ENCODE measurements at regions not wholly inside any gene's neighbourhood (a gene's known extent, or its start where the extent isn't known, plus 50 kb on each side); places are given as distances from the start of the nearest gene placed in this dataset.
"Not testable (repeated sequence)": the region's sequence is repeated elsewhere in the genome, so short reads cannot be mapped to it uniquely, and the experiment has no call there.

- DNase-seq: no peak
These were observed 456.5 kb upstream of the NDST3 start for GRCh38 chr4:117577686-117578311.

GRCh38 chr4:117588771-117589170 lies 445.5 kb upstream of the NDST3 start:
- DNase-seq: no peak

DNA sequence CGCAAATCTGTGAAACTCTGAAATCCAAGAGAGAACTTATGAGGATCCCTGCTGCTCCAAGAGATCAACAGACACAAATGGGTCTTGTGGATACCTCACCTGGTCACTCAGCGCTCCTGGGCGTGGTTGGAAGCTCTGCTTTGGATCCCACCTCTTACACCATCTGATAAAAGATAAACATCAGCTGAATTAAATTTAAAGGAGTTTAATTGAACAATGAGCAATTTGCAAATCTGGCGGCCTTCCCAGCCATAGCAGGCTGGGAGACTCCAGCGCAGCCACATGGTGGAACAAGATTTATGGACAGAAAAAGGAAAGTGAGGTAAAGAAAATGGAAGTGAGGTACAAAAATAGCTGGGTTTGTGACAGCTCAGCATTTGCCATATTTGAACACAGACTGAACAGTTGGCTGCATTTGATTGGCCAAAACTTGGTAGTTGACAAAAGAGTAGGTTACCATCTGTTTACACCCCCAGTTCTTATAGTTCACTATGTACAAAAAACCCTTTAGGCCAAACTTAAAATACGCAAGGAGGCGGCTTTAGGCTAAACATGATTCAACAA lies 437.3 kb upstream of the NDST3 start:
- DNase-seq: no peak

GRCh38 chr4:117599393-117599792 lies 434.9 kb upstream of the NDST3 start:
- not testable (repeated sequence) for DNase-seq

- peak; percentile 55 for DNase-seq
These were observed 433.4 kb upstream of the NDST3 start for GRCh38 chr4:117600936-117601335.

- DNase-seq: peak; percentile 54
These were observed 423.5 kb upstream of the NDST3 start for GRCh38 chr4:117610706-117611308.

DNA sequence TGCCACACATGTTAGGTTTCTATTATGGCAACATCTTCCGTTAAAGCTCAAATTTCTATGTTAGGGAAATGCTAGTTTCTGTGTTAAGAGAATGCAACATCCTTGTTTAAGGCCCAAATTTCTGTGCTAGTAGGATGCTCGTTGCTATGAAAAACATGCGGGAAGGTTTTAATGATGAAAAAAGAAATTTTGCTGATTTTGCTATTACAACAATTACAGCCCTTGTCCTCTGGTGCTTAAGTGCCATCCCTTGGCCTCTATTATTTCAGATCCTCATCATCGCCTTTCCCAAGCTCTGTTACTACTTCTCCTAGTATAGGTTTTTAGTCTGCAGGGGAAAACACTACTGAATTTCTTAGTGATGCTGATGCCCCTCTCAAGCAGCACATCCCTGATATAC lies 412.6 kb upstream of the NDST3 start:
- DNase-seq: no peak

DNA sequence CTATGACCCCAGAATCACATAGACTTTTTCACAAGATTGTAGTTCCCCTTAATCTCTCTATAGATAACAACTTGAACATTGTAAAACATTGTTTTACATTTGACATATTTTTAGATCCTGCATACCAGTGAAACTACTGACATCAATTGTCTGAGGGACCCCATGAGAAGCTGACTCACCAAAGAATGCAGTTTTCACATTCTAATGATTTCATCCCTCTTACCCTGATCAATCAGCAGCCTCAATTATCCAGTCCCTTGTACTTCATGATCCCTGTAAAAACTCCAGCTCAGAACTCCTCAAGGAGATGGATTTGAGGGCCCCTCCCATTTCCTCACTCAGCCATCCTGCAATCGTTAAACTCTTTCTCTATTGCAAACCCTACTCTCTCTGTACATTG lies 411.0 kb upstream of the NDST3 start:
- no peak for DNase-seq

GRCh38 chr4:117626664-117627063 lies 407.6 kb upstream of the NDST3 start:
- DNase-seq: no peak

- no peak for DNase-seq
These were observed 399.6 kb upstream of the NDST3 start for GRCh38 chr4:117634716-117635115.

- DNase-seq: no peak
These were observed 396.9 kb upstream of the NDST3 start for GRCh38 chr4:117637347-117637746.

DNA sequence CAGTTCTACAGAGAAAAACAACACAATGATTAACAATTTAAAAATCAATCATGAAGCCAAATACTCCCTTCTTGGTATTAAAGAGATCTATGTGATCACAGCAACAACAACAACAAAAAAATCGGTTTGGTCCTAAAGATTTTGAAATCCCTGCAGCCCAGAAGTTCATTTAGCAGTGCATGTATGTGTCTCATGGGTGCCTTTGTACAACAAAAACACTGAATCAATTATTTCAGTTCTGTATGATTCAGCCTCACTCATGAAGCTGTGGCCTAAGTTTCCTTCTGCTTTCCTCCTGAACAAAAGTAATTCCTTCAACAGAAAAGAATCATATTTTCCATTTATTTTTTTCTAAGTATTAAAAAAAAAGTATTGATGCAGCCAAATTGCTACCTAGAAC lies 393.4 kb upstream of the NDST3 start:
- no peak for DNase-seq

DNA sequence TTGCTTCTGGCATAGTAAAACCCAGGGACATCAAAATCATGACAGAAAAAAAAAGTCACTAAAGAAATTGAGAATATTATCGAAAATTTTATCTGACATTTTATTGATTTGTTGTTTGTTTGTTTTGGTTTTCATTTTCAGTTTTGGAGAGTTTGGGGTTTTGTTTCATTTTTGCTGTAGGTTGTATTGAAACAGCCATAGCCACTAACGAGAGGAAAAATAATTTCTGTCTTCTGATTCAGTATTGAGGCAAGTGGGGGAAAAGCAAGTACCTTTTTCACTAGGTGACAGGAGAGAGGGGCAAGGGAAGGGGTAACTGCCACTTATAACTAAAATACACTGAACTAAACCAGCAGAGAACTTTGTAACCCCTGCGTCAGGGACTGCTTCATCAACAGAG lies 392.8 kb upstream of the NDST3 start:
- no peak for DNase-seq

- no peak for DNase-seq
These were observed 380.2 kb upstream of the NDST3 start for GRCh38 chr4:117654079-117654478.

DNA sequence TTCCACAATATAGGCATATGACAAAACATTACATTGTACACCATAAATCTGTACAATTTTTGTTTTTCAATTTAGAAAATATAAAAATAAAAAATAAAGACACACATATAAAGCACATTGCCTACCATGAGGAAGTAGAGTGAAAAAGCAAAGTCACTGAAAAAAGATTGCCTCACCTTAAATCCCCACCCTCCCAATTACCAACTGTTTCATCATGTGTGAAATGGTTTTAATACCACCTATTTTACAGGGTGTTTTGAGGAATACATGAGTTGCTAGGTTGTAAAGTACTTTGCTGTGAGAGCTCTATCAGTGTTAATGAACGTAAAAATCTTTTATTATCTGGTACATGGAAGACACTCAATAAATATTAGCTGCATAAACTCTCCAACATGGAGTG lies 373.6 kb upstream of the NDST3 start:
- DNase-seq: no peak

GRCh38 chr4:117661091-117662072 lies 372.9 kb upstream of the NDST3 start:
- no peak for DNase-seq

DNA sequence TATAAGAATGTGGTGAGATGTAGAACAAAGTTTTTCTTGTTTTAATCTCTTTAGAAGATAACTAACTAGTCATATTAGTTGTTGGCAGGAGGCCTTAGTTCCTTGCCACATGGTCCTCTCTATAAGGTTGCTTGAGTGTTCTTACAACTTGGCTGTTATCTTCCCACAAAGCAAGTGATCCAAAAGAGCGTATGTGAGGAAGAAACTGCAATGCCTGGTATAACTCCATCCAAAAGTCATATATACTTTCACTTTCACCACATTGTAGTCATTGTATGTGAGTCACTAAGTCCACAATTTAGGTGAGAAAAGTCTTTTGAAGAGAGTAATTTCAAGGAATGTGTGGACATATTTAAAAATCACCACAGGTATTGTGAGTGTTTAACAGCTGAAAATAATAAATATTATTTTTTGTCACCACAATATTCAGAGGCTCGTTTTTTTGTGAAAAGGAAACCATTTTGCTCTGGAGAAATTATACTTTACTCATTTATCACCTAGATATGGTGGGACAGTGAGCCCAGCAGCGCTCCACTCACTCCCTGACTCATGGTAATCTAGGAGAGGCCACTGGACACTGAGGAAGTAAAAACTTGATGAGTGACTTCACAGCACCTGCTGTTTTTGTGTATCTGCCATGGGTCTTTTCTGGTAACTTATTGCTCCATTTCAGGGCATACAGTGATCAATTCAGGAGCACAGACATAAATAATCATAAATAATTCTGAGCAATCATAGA lies 369.4 kb upstream of the NDST3 start:
- no peak for DNase-seq

DNA sequence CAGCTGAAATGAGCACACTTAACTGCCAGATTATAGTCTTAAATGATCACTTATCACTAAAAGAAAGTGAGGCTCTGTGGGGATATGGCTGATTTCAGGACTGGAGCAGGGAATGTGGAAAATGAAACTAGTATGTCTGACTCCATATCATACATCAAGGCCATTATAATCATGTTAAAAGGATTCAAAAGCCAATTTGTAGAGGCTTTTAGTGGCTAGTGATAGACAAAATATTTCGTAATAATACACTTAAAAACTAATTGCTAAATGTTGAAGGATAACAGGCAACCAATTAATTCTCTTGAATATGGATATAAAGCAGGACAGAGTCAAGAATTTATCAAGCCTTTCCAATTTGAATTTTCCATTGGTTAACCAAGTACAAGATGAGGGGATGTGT lies 358.1 kb upstream of the NDST3 start:
- DNase-seq: no peak

- no peak for DNase-seq
These were observed 355.4 kb upstream of the NDST3 start for GRCh38 chr4:117678861-117679260.

DNA sequence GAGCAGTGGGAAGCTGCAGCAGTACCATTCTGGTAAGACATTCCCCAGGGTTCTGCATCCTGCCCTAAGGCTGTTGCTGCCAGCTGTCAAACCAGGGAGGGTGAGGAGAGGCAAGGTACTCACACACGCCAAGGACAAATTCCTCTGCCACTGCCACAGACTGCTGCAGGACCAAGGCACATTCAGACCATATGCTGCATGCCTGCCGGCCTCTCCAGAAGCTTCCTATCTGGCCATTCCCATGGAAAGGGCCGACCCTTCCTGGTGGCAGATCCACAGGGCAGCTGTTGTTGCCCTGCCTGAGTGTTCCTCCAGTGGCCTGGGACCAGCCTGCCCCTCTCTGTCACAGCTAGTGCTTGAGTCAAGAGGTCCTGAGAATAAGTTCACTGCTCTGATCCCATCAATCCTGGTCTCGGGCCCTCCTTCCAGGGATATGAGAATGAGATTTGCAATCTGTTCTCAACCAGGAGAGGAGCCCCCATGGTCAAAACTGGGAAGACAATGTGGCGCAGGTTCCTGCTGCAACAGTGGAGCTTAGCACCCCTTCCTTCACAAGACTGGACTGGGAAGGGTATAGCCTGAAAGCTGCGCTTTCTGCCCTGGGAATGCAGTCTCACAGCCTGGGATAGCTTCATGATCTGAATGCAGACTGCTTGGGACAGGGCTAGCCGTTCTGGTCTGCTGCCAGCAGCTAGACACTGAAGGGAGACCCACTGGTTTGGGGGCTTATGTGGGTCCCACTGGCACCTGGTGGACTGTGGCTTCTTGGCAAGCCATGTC lies 342.5 kb upstream of the NDST3 start:
- peak; percentile 65 for DNase-seq

- no peak for DNase-seq
These were observed 341.7 kb upstream of the NDST3 start for GRCh38 chr4:117692538-117692937.

- DNase-seq: no peak
These were observed 334.7 kb upstream of the NDST3 start for GRCh38 chr4:117699595-117699994.

Data from islet precursor cell (in vitro differentiated cells).